ENCODE measurements at regions not wholly inside any gene's neighbourhood (a gene's known extent, or its start where the extent isn't known, plus 50 kb on each side); places are given as distances from the start of the nearest gene placed in this dataset.

DNA sequence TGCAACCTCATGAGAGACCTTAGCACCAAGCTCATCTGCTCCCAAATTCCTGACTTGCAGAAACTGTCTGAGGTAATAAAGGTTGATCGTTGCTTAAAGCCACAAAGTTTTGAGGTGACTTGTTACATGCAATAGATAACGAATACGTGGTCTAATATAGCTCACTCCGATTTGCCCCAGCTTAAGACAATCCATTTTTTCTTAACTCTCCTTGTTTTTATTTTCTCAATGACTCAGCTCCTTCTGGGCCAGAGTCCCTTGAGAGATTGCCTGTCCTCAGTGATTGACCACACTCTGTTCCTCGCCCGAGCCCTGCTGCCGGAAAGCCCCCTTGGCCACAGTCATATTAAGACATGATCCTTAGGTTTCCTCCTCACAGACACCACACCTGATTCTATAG is 63.7 kb upstream of the FANCC start:
- TF ChIP-seq, protein P1, sequence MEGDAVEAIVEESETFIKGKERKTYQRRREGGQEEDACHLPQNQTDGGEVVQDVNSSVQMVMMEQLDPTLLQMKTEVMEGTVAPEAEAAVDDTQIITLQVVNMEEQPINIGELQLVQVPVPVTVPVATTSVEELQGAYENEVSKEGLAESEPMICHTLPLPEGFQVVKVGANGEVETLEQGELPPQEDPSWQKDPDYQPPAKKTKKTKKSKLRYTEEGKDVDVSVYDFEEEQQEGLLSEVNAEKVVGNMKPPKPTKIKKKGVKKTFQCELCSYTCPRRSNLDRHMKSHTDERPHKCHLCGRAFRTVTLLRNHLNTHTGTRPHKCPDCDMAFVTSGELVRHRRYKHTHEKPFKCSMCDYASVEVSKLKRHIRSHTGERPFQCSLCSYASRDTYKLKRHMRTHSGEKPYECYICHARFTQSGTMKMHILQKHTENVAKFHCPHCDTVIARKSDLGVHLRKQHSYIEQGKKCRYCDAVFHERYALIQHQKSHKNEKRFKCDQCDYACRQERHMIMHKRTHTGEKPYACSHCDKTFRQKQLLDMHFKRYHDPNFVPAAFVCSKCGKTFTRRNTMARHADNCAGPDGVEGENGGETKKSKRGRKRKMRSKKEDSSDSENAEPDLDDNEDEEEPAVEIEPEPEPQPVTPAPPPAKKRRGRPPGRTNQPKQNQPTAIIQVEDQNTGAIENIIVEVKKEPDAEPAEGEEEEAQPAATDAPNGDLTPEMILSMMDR (IDR thresholded peaks at IDR 0.05): no peak
- TF ChIP-seq POLR2A (IDR thresholded peaks at IDR 0.05): no peak
